ENCODE measurements at regions not wholly inside any gene's neighbourhood (a gene's known extent, or its start where the extent isn't known, plus 50 kb on each side); places are given as distances from the start of the nearest gene placed in this dataset.

DNA sequence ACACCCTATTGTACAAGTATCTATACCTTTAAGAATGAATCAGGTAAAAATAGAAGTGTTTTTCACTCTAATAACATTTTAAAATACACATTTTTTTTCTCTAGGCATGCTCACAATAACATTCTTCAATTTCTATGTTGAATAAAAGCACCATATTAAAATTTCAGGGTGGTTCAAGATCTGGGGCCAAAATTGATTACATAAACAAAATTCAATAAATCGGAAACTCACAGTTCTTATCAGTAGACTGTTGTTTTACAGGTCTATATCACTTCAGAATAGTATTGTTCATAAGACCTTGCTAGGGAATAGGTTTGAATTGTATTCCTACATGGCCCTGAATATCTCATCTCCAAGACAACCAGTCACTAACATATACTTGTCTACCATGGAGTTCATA, 634.0 kb downstream of the SPOCK3 start:
- intact Hi-C loops (cut with micrococcal nuclease) (no loop called here), in situ Hi-C loops (cut with MboI) (no loop called here)
- H2AFZ ChIP-seq (ENCODE audit: low read depth, low read length): no peak overlapping the region
- ATAC-seq: no peak
- H3K9me3 ChIP-seq (replicated peaks; ENCODE audit: control insufficient read depth, insufficient read depth, low read depth, low read length): no peaks in the 10 kb centered on the region
- BruUV-seq (replicated peaks): no TSS peak
- no peak for DNase-seq (ENCODE audit: extremely low read depth in 1 of 4, low spot score in 3 of 4)
- no peaks in the 10 kb centered on the region for H3K36me3 ChIP-seq (ENCODE audit: control insufficient read depth, insufficient read depth, low read length)
- no peaks in the 10 kb centered on the region for H4K20me1 ChIP-seq (replicated peaks; ENCODE audit: control insufficient read depth, insufficient read depth, low read length)
- FAIRE-seq: no peak
- no peak overlapping the region for H3K4me2 ChIP-seq (ENCODE audit: insufficient read depth, low read length)
- TF ChIP-seq KDM2B (CRISPR knock-in tag; IDR thresholded peaks at IDR 0.05): no peak
- no peak for TF ChIP-seq ZC3H11A (IDR thresholded peaks at IDR 0.05; ENCODE audit: low read depth, low read length)
- TF ChIP-seq THAP12 (CRISPR knock-in tag; IDR thresholded peaks at IDR 0.05): no peak
- no peak overlapping the region for H3K4me3 ChIP-seq
- no peaks in the 10 kb centered on the region for H3K79me2 ChIP-seq (ENCODE audit: control insufficient read depth, insufficient read depth, low read length)
- no peaks in the 10 kb centered on the region for H3K9me1 ChIP-seq (ENCODE audit: control insufficient read depth, insufficient read depth, low read length)
- no peak overlapping the region for H3K9ac ChIP-seq (ENCODE audit: insufficient read depth in 1 of 2, low read depth in 2 of 2, low read length in 2 of 2)
- H3K4me1 ChIP-seq (replicated peaks in 1 of 2; ENCODE audit: control insufficient read depth in 2 of 2, insufficient read depth in 2 of 2, low read length in 2 of 2): no peaks in the 10 kb centered on the region
- 0% methylated on average over 1 of the region's 1 CpG for WGBS (ENCODE audit: insufficient coverage, low coverage, missing lambda C conversion rate)
- ChIA-PET CTCF (ENCODE audit: low intra/inter-chr PET ratio) (no interaction called here), POLR2A (no interaction called here)
- no peaks in the 10 kb centered on the region for H3K27me3 ChIP-seq (ENCODE audit: control insufficient read depth in 2 of 2, insufficient read depth in 2 of 2, low read length in 2 of 2)
- H3K27ac ChIP-seq (ENCODE audit: extremely low read depth, low read depth, low read length): no peak overlapping the region

- no peak overlapping the region for H3K9ac ChIP-seq (ENCODE audit: insufficient read depth in 1 of 2, low read depth in 2 of 2, low read length in 2 of 2)
- in situ Hi-C loops (cut with MboI): no loop called here
- BruUV-seq (replicated peaks): no TSS peak
- no peak for TF ChIP-seq TARDBP (IDR thresholded peaks at IDR 0.05)
- no peak for TF ChIP-seq MEF2A (IDR thresholded peaks at IDR 0.05; ENCODE audit: control insufficient read depth, low read depth, low read length)
- TF ChIP-seq TOE1 (IDR thresholded peaks at IDR 0.05; ENCODE audit: borderline replicate concordance): no peak
- TF ChIP-seq TOE1 (CRISPR knock-in tag; IDR thresholded peaks at IDR 0.05; ENCODE audit: borderline replicate concordance, low read depth): no peak
- no peak for TF ChIP-seq ZNF311 (CRISPR knock-in tag; IDR thresholded peaks at IDR 0.05)
- no peak for TF ChIP-seq ZNF583 (CRISPR knock-in tag; IDR thresholded peaks at IDR 0.05)
- TF ChIP-seq TBP (optimal IDR thresholded peaks at IDR 0.05; ENCODE audit: low read depth, low read length): no peak
- no peak for TF ChIP-seq RBM17 (IDR thresholded peaks at IDR 0.05; ENCODE audit: borderline replicate concordance, low read depth, low read length)
- TF ChIP-seq, protein P1, sequence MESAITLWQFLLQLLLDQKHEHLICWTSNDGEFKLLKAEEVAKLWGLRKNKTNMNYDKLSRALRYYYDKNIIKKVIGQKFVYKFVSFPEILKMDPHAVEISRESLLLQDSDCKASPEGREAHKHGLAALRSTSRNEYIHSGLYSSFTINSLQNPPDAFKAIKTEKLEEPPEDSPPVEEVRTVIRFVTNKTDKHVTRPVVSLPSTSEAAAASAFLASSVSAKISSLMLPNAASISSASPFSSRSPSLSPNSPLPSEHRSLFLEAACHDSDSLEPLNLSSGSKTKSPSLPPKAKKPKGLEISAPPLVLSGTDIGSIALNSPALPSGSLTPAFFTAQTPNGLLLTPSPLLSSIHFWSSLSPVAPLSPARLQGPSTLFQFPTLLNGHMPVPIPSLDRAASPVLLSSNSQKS (CRISPR knock-in tag; IDR thresholded peaks at IDR 0.05): no peak
- TF ChIP-seq, protein P2, sequence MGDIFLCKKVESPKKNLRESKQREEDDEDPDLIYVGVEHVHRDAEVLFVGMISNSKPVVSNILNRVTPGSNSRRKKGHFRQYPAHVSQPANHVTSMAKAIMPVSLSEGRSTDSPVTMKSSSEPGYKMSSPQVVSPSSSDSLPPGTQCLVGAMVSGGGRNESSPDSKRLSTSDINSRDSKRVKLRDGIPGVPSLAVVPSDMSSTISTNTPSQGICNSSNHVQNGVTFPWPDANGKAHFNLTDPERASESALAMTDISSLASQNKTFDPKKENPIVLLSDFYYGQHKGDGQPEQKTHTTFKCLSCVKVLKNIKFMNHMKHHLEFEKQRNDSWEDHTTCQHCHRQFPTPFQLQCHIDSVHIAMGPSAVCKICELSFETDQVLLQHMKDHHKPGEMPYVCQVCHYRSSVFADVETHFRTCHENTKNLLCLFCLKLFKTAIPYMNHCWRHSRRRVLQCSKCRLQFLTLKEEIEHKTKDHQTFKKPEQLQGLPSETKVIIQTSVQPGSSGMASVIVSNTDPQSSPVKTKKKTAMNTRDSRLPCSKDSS (IDR thresholded peaks at IDR 0.05; ENCODE audit: low read depth, partially characterized antibody): no peak
- TF ChIP-seq SOX6 (IDR thresholded peaks at IDR 0.05): no peak
Measured at GRCh38 chr4:166602068-166602467, 632.2 kb downstream of the SPOCK3 start.

More at GRCh38 chr4:166602068-166602467, 632.2 kb downstream of the SPOCK3 start:
- H2AFZ ChIP-seq (ENCODE audit: low read depth, low read length): no peak overlapping the region
- WGBS (ENCODE audit: insufficient coverage, low coverage, missing lambda C conversion rate): 0% methylated on average over 7 of the region's 8 CpGs
- no peaks in the 10 kb centered on the region for H3K9me1 ChIP-seq (ENCODE audit: control insufficient read depth, insufficient read depth, low read length)
- no peaks in the 10 kb centered on the region for H3K27me3 ChIP-seq (ENCODE audit: control insufficient read depth in 2 of 2, insufficient read depth in 2 of 2, low read length in 2 of 2)
- H4K20me1 ChIP-seq (replicated peaks; ENCODE audit: control insufficient read depth, insufficient read depth, low read length): no peaks in the 10 kb centered on the region
- H3K36me3 ChIP-seq (ENCODE audit: control insufficient read depth, insufficient read depth, low read length): no peaks in the 10 kb centered on the region
- DNase-seq (ENCODE audit: extremely low read depth in 1 of 4, low spot score in 3 of 4) (no peak), ATAC-seq (no peak), FAIRE-seq (no peak)
- H3K27ac ChIP-seq (ENCODE audit: extremely low read depth, low read depth, low read length): no peak overlapping the region
- H3K4me1 ChIP-seq (replicated peaks in 1 of 2; ENCODE audit: control insufficient read depth in 2 of 2, insufficient read depth in 2 of 2, low read length in 2 of 2): no peaks in the 10 kb centered on the region
- H3K79me2 ChIP-seq (ENCODE audit: control insufficient read depth, insufficient read depth, low read length): no peaks in the 10 kb centered on the region
- POLR2A ChIA-PET: no interaction called here
- CTCF ChIA-PET (ENCODE audit: low intra/inter-chr PET ratio): no interaction called here
- no peak overlapping the region for H3K4me2 ChIP-seq (ENCODE audit: insufficient read depth, low read length)
- no peaks in the 10 kb centered on the region for H3K9me3 ChIP-seq (replicated peaks; ENCODE audit: control insufficient read depth, insufficient read depth, low read depth, low read length)
- no peak overlapping the region for H3K4me3 ChIP-seq
- intact Hi-C loops (cut with micrococcal nuclease): no loop called here
